Left lung (tissue), 4 donors: ENCODE measurements at regions not wholly inside any gene's neighbourhood (a gene's known extent, or its start where the extent isn't known, plus 50 kb on each side); places are given as distances from the start of the nearest gene placed in this dataset.

Experiments
- ATAC-seq: fragments of 200-7000 bp; cut with Tn5 transposase; one replicate; pipeline ENCODE4 v1.9.1; 2020; ENCODE audit warnings: moderate library complexity
- DNase-seq, 4 donors: peaks; one replicate each; pipeline ENCODE4 v3.0.0-alpha.2; 2013 to 2020
- H3K27ac ChIP-seq, 2 donors: fragments of 200-600 bp; sonication (generic) in 1 of 2; one replicate each; pipeline versions ENCODE4 v1.5.0 to v1.8.0; 2020 to 2021
- H3K27me3 ChIP-seq, 2 donors: fragments of 200-600 bp; sonication (generic) in 1 of 2; one replicate each; pipeline versions ENCODE4 v1.5.0 to v1.8.0; 2020 to 2021
- H3K36me3 ChIP-seq, 2 donors: fragments of 200-600 bp; sonication (generic) in 1 of 2; one replicate each; pipeline versions ENCODE4 v1.5.0 to v1.8.0; 2020 to 2021
- H3K4me1 ChIP-seq, 2 donors: fragments of 200-600 bp; one replicate each; pipeline ENCODE4 v1.8.0; 2021
- H3K4me3 ChIP-seq, 2 donors: fragments of 200-600 bp; sonication (generic) in 1 of 2; one replicate each; pipeline versions ENCODE4 v1.5.0 to v1.8.0; 2020 to 2021; ENCODE audit warnings: mild to moderate bottlenecking in 1 of 2
- H3K9me3 ChIP-seq, 2 donors: fragments of 200-600 bp; sonication (generic) in 1 of 2; one replicate each; pipeline versions ENCODE4 v1.5.0 to v1.8.0; 2020 to 2021
- CTCF ChIP-seq, 2 donors: fragments of 200-600 bp; sonication (generic) in 1 of 2; IDR thresholded peaks; one replicate each; pipeline versions ENCODE4 v1.5.0 to v1.8.0; 2021; ENCODE audit warnings: antibody characterized with exemption in 2 of 2
- intact Hi-C, 2 donors: fragments of 100-400 bp; cut with DNase I; formaldehyde crosslinking; loops; one replicate each; pipeline versions ENCODE4 v1.11.2 to v1.14.2; 2022
- donor health status: DM: no; HTN: yes; CAD: no.
- donor health status: DM: no; HTN: no; CAD: no.

GRCh38 chr13:75123428-75123827, 358.5 kb downstream of the TBC1D4 start:
- Histone ChIP-seq H3K27ac (no peak overlapping the region), H3K9me3 (peaks cover 0 to 3% of the 10 kb centered on the region in 2 donors), H3K4me3 (no peak overlapping the region), H3K36me3 (no peaks in the 10 kb centered on the region), H3K4me1 (no peaks in the 10 kb centered on the region), H3K27me3 (no peaks in the 10 kb centered on the region)
- no peak for ATAC-seq
- intact Hi-C loops = no loop called here
- no peak for TF ChIP-seq CTCF (IDR thresholded peaks at IDR 0.05)
- DNase-seq = no peak

GRCh38 chr13:75120085-75120484, 361.9 kb downstream of the TBC1D4 start:
- Histone ChIP-seq H3K27me3 (no peaks in the 10 kb centered on the region), H3K36me3 (no peaks in the 10 kb centered on the region), H3K27ac (no peak overlapping the region), H3K4me3 (no peak overlapping the region), H3K4me1 (no peaks in the 10 kb centered on the region), H3K9me3 (peaks cover 0 to 3% of the 10 kb centered on the region in 2 donors)
- intact Hi-C loops = no loop called here
- TF ChIP-seq CTCF (IDR thresholded peaks at IDR 0.05) = no peak
- no peak for DNase-seq
- no peak for ATAC-seq

GRCh38 chr13:75115171-75115570, 366.8 kb downstream of the TBC1D4 start:
- Histone ChIP-seq H3K4me3 (no peak overlapping the region), H3K27ac (no peak overlapping the region), H3K9me3 (peaks cover 0 to 13% of the 10 kb centered on the region in 2 donors), H3K27me3 (no peaks in the 10 kb centered on the region), H3K36me3 (no peaks in the 10 kb centered on the region), H3K4me1 (no peaks in the 10 kb centered on the region)
- DNase-seq = peak in 2 of 4 donors; percentile 14 to 19
- ATAC-seq = no peak
- TF ChIP-seq CTCF (IDR thresholded peaks at IDR 0.05) = no peak
- intact Hi-C loops = no loop called here

- intact Hi-C loops = no loop called here
- DNase-seq (no peak), ATAC-seq (no peak)
- Histone ChIP-seq H3K27ac (no peak overlapping the region), H3K4me3 (no peak overlapping the region), H3K36me3 (no peaks in the 10 kb centered on the region), H3K9me3 (peaks cover 0 to 5% of the 10 kb centered on the region in 2 donors), H3K27me3 (no peaks in the 10 kb centered on the region), H3K4me1 (no peaks in the 10 kb centered on the region)
- no peak for TF ChIP-seq CTCF (IDR thresholded peaks at IDR 0.05)
These were observed 378.0 kb downstream of the TBC1D4 start for GRCh38 chr13:75103976-75104375.

- DNase-seq (no peak), ATAC-seq (no peak)
- Histone ChIP-seq H3K27ac (no peak overlapping the region), H3K4me1 (no peaks in the 10 kb centered on the region), H3K27me3 (no peaks in the 10 kb centered on the region), H3K36me3 (no peaks in the 10 kb centered on the region), H3K4me3 (no peak overlapping the region), H3K9me3 (no peaks in the 10 kb centered on the region)
- TF ChIP-seq CTCF (IDR thresholded peaks at IDR 0.05) = no peak
- intact Hi-C loops = no loop called here
These were observed 379.8 kb downstream of the TBC1D4 start for GRCh38 chr13:75102001-75102716.
